Epithelial cell of prostate (primary cell): ENCODE measurements at regions not wholly inside any gene's neighbourhood (a gene's known extent, or its start where the extent isn't known, plus 50 kb on each side); places are given as distances from the start of the nearest gene placed in this dataset.
"Not testable (repeated sequence)": the region's sequence is repeated elsewhere in the genome, so short reads cannot be mapped to it uniquely, and the experiment has no call there.

ENCODE experiments used
- DNase-seq: peaks from one replicate; pipeline ENCODE4 v3.0.0-alpha.2; 2011; ENCODE audit warnings: low read depth, low spot score
- H3K27ac ChIP-seq: fragments of 450-650 bp; 2 replicates; pipeline ENCODE4 v1.5.1; 2017; ENCODE audit warnings: mild to moderate bottlenecking

DNA sequence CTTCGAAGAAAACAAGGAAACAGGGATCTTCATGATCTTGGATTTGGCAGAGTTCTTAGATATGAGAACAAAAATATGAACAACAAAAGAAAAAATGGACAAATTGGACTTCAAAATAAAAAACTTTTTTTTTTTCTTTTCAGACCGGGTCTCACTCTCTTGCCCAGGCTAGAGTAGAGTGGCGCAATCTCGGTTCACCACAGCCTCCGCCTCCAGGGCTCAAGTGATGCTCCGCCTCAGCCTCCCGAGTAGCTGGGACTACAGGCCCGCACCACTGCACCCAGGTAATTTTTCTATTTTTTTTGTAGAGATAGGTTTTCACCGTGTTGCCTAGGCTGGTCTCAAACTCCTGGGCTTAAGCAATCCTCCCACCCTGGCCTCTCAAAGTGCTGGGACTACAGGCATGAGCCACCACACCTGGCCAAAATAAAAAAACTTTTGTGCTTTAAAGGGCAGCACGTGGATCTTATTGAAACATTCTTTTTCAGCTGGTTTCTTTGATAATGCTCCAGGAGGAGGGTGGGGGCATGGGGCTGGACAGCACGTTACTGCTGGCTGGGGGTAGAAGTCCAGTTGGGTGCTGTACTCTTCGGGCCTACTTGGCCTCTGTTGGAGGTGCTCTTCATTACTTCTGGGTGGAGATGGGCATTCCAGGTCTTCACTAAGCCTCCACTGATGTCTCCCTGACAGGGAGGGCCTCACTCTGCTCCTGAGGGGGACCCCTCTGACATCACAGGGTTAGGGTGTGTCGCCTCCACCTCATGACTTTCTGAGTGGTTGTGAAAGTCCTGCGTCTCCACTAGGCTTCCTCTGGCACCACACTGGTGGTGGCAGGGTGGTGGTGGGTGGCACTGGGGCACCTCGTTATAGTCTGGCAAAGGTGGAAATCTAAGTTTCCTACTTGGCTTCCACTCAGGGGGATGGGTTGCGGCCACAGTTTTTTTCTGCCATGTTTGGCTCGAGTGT, 150.5 kb upstream of the XPO1 start:
- no peak for DNase-seq
- no peak overlapping the region for H3K27ac ChIP-seq

DNA sequence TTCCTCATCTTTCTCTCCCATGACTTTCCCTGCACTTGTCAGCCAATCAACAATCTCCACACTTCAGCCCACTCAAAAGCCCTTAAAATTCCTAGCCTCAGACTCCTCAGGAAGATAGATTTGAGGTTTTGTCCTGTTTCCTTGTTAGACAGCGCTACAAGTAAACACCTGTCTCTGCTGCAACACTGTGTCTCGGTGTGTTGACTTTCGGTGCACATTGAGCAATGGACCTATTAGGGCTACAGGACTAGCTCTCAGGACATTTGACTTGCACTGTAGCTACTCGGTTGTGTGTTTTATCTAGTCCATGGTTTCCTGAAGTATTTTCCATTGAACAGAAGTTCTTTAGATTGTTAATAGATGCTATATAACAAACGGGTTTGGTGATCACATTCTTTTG, 140.9 kb upstream of the XPO1 start:
- no peak for DNase-seq
- H3K27ac ChIP-seq, result no peak overlapping the region

DNA sequence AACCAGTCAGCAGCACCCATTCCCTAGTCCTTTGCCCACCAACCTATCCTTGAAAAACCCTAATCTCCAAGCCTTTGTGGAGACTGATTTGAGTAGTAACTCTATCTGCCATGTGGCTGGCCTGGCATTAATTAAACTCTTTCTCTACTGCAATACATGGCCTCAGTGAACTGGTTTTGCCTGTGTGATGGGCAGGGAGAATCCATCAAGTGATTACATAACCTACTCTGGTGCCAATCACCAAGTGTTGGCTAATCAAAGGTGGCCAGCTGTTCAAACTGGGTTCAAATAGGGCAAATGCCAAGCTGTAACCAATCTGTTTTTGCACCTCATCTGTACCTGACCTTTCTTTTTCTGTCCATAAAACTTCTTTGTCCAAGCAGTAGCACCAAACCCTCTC, 139.8 kb upstream of the XPO1 start:
- H3K27ac ChIP-seq, result no peak overlapping the region

DNA sequence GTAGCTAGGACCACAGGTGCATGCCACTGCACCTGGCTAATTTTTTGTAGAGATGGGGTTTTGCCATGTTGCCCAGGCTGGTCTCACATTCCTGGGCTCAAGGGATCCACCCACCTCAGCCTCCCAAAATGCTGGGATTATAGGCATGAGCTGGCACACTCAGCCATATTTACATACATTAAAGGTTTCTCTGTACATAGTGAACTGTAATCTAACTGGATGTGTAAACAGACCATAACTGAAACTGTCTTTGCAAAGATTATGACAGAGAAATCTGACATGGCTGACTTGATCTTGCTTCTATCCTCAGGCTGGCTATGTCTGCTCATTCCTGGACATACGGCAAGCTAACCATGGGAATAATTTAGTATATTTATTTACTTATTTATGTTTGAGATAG, 139.2 kb upstream of the XPO1 start:
- no peak for DNase-seq
- H3K27ac ChIP-seq, result no peak overlapping the region

More for the DNA sequence above, 139.8 kb upstream of the XPO1 start:
- DNase-seq, result no peak

DNA sequence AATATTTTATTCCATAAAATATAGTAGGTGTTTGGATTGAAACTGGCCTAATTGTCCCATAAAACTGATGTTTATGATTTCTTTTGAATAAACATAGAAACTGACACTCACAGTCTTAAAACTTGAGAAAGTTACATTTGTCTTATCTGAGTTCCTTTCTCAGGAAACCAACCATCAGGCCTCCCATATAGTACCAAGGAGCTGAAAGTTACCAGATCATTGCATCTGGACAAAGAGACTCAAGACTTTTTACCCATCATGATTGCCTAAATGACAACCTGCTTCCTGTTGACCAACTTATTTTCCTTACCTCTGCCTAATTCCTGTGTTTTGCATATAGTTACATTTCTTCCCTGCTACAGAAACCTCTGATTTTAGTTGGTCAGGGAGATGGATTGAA, 137.0 kb upstream of the XPO1 start:
- DNase-seq, result no peak
- no peak overlapping the region for H3K27ac ChIP-seq

DNA sequence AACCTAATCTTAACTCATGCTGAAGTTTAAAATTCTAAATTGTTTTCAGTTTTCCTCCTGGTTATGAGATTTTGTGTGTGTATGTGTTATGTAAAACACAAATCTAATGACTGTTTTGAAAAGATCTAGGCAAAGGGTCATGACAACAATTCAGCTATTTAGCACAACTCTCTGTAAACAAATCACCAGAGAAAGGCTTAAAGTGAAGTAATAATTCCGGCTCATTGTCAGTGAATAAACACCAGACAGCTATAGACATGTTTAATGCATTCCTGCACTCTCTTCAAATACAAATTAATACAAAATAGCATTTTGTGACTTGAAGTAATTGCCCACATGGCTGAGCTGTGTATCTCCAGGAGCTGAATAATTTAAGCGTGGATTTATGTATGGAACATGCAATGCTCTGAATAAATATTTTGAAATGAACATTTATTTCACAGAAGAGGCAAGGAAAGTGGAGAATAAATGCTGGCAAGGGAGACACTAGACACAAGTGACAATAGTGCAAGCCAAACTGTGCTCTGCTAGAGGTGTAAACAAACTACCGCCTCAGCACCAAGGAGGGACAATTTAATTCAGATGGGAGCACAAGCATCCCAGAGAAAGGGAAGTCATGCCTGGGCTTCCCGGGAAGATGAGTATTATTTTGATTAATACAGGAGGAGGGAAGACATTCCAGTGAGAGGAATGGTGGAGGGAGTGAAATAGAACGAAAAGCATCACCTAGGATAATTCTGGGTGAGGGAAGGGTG, 133.6 kb upstream of the XPO1 start:
- peak overlapping the region; percentile 71 for H3K27ac ChIP-seq
- peak; percentile 72 for DNase-seq

DNA sequence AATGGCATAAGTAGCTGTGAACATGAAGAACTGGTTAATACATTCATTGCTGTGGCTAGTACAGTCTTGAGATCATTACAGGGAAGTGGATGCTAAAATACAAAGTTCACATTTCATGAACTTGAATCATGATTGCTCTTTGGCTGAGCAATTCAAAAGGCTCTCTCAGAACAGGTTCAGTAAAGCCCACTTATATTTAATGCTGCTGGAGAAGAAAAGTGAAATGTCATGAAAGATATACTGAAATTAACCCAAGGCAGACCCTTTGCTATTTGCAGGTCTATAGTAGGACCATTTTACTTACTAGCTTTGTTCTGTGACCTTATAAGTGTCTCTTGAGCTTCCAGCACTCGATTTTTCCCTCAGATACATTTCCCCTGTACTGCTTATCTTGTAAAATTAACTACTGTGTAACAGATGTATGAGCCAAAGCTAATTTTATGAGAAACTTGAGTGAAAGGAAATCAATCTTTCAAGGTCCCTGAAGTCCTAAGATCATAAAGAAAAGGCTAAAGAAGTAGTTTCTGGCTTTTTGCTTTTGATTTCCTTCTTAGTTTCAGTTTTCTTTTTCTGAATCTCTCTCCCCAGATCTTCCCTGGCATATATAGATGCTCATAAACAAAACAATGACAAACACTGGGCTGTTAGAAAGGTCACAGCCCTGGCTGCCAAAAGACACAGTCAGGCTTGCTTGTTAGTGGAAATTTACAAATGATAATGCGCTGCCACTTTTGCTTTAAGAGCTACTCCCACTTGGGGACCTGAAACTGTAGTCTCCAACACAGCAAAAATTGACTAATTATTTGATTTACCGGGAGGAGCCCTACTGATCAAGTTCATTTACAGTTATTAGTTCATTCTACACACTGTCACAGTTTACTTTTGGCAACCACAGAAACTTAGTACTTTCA, 132.7 kb upstream of the XPO1 start:
- peak overlapping the region; percentile 71 for H3K27ac ChIP-seq
- peak; percentile 67 for DNase-seq

DNA sequence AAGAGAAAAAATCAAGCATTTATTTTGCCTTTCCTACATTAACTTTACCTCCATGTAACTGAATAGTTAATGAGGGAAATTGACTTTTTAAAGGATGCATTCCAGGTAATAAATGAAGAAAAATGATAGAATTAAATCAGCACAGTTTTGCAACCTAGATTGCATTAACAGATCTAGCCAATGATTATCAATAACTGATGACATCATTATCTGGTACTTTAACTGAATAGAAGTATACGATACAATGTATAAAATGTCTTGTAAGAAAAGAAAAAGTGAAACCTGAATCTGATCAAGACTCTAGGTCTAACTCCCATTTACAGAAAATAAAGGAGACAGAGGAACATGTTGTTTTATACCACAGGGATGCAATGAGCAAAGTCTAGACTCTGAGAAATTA, 126.0 kb upstream of the XPO1 start:
- DNase-seq, result no peak
- H3K27ac ChIP-seq, result no peak overlapping the region

DNA sequence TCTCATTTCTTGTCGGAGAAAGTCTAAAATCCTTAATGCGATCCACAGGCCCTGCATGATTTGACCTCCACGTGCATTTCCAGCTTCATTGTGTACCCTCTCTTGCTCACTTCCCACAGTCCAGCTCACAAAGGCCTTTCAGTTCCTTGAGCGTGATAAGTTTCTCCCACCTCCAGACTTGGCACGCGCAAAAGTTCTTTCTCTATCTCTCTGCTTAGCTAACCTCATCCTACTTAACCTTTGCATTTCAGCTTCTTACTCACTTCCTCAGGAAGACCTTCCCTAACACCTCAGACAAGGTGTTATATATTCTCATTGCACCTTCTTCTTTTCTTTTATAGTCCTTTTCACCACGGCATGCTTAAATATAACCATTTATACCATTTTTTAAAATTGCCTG, 124.8 kb upstream of the XPO1 start:
- DNase-seq, result no peak
- H3K27ac ChIP-seq, result no peak overlapping the region

DNA sequence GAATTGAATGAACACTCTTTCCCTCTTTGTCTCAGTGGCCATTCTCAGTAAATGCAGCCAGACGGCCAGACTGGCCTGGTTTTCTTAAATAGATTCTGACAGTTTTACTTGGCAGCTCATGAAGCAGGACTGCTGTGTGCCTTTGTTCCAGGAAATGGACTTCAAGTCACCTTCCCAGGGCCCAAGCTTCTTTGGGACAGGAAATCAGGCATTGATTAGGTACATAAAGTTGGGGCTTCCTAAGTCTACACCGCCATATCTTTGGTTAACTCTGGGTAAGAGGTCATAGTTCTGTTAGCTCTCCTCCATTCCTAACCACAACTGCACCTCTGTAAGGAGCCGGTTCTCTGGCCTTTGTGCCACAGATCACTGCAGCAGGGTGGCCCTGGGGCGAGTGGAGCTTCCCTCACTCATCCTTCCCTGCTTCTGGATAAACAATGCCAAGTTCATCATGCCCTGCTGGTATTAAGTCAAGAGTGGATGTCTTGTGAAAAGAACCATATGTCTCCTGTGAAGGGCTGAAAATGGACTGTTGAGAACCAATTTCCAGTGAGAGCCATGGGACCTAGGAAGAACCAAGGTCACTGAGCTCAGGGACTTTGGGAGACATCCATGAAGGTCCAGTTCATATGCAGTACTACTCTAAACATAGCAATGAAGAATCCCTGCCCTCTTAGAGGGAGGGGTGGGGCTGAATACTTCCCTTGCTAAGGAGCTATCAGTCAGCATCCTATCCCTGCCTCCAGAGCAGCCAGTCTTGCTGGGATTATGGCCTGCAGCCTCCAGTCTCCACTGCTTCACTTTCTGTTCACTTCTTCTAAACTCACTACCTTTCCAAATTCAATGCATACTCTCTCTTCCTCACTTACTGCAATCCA, 122.6 kb upstream of the XPO1 start:
- no peak overlapping the region for H3K27ac ChIP-seq
- DNase-seq, result no peak

DNA sequence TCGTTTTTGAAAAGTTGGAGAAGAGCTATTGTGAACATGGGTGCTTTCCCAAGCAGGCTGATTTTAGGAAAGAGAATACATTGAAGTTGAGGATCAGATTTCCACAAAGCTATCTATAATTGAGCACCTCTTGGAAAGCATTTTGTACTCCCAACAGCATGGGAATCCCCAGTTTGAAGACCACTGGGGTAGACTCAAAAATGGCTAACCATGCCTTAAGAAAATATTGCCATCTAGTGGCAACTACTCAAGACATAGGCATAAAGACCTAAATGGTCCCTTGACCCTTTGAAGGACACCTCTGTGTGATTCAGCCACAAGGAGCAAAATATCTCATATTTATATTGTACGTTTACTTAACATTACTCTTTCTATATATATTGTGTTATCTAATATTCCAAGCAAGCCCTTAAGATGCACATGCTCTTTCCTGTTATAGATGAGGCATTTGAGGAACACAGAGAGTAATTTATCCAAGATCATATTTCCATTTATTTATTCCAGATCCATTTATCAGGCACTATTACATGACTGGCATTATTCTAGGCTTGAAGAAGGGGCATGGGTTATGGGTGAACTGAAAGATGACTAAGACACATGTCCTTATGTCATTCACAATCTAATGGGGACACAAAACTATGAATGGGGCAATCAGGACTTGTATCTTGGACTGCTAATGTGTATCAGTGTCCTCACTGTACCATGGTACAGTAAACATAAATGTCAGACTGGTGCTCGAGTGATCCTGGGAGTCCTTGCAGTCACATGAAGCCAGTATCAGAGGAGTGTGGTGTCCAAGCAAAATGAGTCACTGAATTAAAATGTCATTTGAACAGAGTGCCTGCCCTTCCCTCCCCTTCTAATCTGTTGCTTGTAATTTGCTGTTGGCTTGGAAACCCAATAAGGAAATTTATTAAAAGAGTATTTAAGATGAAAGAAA, 121.0 kb upstream of the XPO1 start:
- no peak for DNase-seq
- H3K27ac ChIP-seq, result no peak overlapping the region

DNA sequence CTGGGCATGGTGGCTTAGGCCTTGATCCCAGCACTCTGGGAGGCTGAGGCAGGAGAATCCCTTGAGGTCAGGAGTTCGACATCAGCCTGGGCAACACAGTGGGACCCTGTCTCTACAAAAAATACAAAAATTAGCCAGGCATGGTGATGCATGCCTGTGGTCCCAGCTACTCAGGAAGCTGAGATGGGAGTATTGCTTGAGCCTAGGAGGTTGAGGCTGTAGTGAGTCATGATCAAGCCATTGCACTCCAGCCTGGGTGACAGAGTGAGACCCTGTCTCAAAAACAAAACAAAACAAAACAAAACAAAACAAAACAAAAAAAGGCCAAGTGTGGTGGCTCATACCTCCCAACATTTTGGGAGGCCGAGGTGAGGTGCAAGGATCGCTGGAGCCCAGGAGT, 111.8 kb upstream of the XPO1 start:
- not testable (repeated sequence) for H3K27ac ChIP-seq

DNA sequence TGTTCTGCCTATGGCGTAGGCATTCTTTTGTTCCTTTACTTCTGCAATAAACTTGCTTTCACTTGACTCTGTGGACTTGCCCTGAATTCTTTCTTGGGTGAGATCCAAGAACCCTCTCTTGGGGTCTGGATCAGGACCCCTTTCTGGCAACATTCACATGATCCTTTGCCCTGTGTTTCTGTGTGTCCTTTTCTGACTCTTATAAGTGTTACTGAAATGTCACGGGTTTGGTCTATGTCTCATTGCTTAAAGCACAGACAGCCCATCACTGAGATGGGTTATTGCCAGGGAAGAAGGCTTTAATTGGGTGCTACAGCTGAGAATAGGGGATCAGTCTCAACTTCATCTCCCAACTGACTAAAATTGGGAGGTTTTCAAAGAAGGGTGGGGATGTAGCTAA, 110.9 kb upstream of the XPO1 start:
- DNase-seq, result no peak
- H3K27ac ChIP-seq, result no peak overlapping the region

More for the DNA sequence above, 111.8 kb upstream of the XPO1 start:
- not testable (repeated sequence) for DNase-seq

DNA sequence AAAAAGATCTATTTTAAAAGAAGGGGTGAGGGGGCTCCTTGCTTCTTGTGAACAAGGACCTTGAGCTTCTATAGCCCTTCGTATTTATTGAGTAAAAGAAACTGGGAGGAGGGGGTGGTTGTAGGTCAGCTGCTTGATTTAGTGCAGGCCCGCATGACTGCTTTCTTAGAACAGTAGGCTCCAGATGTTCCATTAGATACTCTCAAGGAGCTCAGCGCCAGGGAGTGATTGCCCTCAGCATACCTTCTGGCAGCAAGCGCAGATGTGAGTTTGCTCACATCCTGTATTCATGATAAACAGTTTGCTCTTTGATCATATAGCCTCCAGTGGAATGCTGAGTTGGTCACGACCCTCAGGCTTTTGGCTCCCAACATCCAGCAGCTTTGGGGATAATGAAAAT, 108.9 kb upstream of the XPO1 start:
- DNase-seq, result no peak
- no peak overlapping the region for H3K27ac ChIP-seq

DNA sequence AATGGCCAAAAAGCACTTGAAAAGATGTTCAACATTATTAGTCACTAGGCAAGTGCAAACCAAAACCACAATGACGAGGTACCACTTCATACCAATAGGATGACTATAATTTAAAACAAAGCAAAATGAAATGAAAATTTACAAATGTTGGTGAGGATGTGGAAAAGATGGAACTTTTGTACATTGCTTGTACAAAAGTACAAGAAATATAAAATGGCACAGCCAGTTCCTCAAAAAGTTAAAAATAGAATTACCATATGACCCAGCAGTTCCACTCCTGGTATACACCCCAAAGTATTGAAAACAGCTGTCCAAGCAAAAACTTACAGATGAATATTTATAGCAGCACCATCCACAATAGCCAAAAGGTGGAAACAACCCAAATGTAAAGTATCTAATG, 107.8 kb upstream of the XPO1 start:
- no peak for DNase-seq
- H3K27ac ChIP-seq, result peak overlapping the region; percentile 15

DNA sequence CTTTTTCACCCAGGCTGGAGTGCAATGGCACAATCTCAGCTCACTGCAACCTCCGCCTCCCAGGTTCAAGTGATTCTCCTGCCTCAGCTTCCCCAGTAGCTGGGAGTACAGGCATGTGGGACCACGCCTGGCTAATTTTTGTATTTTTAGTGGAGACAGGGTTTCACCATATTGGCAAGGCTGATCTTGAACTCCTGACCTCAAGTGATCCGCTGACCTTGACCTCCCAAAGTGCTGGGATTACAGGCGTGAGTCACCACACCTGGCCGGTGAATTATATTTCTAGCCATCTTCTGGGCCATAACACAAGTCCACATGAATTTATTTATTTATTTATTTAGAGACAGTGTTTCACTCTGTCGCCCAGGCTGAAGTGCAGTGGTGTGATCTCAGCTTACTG, 105.0 kb upstream of the XPO1 start:
- not testable (repeated sequence) for DNase-seq, H3K27ac ChIP-seq

DNA sequence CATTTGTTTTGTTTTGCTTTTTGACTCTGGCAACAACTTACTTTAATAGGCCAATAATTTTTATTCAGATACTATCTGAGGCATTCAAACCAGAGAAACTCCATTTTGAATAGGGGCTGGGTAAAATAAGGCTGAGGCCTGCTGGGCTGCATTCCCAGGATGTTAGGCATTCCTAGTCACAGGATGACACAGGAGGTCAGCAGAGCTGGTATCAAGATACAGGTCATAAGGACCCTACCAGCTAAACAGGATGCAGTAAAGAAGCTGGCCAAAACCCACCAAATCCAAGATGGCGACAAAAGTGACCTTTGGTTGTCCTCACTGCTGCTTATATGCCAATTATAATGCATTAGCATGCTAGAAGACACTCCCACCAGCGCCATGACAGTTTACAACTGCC, 102.2 kb upstream of the XPO1 start:
- H3K27ac ChIP-seq, result no peak overlapping the region

DNA sequence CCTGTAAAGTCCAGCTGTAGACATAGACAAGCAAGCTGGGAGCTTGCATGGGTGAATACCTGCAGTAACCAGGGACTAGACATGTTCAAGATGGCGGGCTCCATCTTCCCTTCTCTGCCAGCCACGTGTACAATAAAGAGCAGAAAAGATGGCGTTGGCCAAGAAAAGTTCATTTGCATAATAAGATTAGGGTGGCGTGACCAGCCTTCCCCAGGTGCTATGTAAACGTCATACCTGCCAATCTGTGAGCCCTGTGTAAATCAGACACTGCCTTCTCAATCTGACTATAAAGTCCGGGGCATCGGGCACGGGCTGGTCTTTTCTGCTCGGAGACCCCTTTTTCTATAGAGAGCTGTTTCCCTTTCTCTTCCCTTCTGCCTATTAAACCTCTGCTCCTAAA, 101.6 kb upstream of the XPO1 start:
- DNase-seq, result no peak

More for the DNA sequence above, 102.2 kb upstream of the XPO1 start:
- no peak for DNase-seq

More for the DNA sequence above, 101.6 kb upstream of the XPO1 start:
- no peak overlapping the region for H3K27ac ChIP-seq
